ENCODE measurements at regions not wholly inside any gene's neighbourhood (a gene's known extent, or its start where the extent isn't known, plus 50 kb on each side); places are given as distances from the start of the nearest gene placed in this dataset.
"Not testable (repeated sequence)": the region's sequence is repeated elsewhere in the genome, so short reads cannot be mapped to it uniquely, and the experiment has no call there.

- no peak for DNase-seq (ENCODE audit: low spot score)
These were observed 387.0 kb upstream of the STXBP6 start for GRCh38 chr14:25436906-25437305.

GRCh38 chr14:25436288-25436875 lies 386.4 kb upstream of the STXBP6 start:
- DNase-seq (ENCODE audit: low spot score), result no peak

- peak; percentile 9 for DNase-seq (ENCODE audit: low spot score)
These were observed 381.5 kb upstream of the STXBP6 start for GRCh38 chr14:25431211-25432076.

GRCh38 chr14:25430808-25431207 lies 380.9 kb upstream of the STXBP6 start:
- no peak for DNase-seq (ENCODE audit: low spot score)

GRCh38 chr14:25412998-25413397 lies 363.1 kb upstream of the STXBP6 start:
- DNase-seq (ENCODE audit: low spot score), result no peak

GRCh38 chr14:25411781-25412757 lies 362.1 kb upstream of the STXBP6 start:
- DNase-seq (ENCODE audit: low spot score), result peak; percentile 5

- DNase-seq (ENCODE audit: low spot score), result peak; percentile 38
These were observed 356.9 kb upstream of the STXBP6 start for GRCh38 chr14:25406818-25407217.

GRCh38 chr14:25400607-25401206 lies 350.8 kb upstream of the STXBP6 start:
- DNase-seq (ENCODE audit: low spot score), result peak; percentile 50

GRCh38 chr14:25396128-25396527 lies 346.2 kb upstream of the STXBP6 start:
- no peak for DNase-seq (ENCODE audit: low spot score)

GRCh38 chr14:25394791-25395391 lies 344.9 kb upstream of the STXBP6 start:
- DNase-seq (ENCODE audit: low spot score), result no peak

- DNase-seq (ENCODE audit: low spot score), result peak; percentile 51
These were observed 344.4 kb upstream of the STXBP6 start for GRCh38 chr14:25394356-25394755.

- no peak for DNase-seq (ENCODE audit: low spot score)
These were observed 340.0 kb upstream of the STXBP6 start for GRCh38 chr14:25389948-25390347.

GRCh38 chr14:25381498-25381897 lies 331.6 kb upstream of the STXBP6 start:
- DNase-seq (ENCODE audit: low spot score), result peak; percentile 1

- no peak for DNase-seq (ENCODE audit: low spot score)
These were observed 325.7 kb upstream of the STXBP6 start for GRCh38 chr14:25375639-25376038.

GRCh38 chr14:25371068-25371467 lies 321.1 kb upstream of the STXBP6 start:
- DNase-seq (ENCODE audit: low spot score), result peak; percentile 21

- not testable (repeated sequence) for DNase-seq (ENCODE audit: low spot score)
These were observed 320.1 kb upstream of the STXBP6 start for GRCh38 chr14:25370057-25370456.

- DNase-seq (ENCODE audit: low spot score), result no peak
These were observed 308.4 kb upstream of the STXBP6 start for GRCh38 chr14:25358330-25358729.

- DNase-seq (ENCODE audit: low spot score), result no peak
These were observed 301.3 kb upstream of the STXBP6 start for GRCh38 chr14:25351269-25351668.

GRCh38 chr14:25350802-25351201 lies 300.9 kb upstream of the STXBP6 start:
- no peak for DNase-seq (ENCODE audit: low spot score)

GRCh38 chr14:25350021-25350420 lies 300.1 kb upstream of the STXBP6 start:
- no peak for DNase-seq (ENCODE audit: low spot score)

- DNase-seq (ENCODE audit: low spot score), result no peak
These were observed 299.3 kb upstream of the STXBP6 start for GRCh38 chr14:25349269-25349668.

- DNase-seq (ENCODE audit: low spot score), result no peak
These were observed 290.9 kb upstream of the STXBP6 start for GRCh38 chr14:25340882-25341281.
